ENCODE measurements at regions not wholly inside any gene's neighbourhood (a gene's known extent, or its start where the extent isn't known, plus 50 kb on each side); places are given as distances from the start of the nearest gene placed in this dataset.

GRCh38 chr1:87733386-87733785, 404.7 kb downstream of the LMO4 start:
- DNase-seq, result no peak

GRCh38 chr1:87735750-87736149, 407.1 kb downstream of the LMO4 start:
- DNase-seq, result no peak

DNA sequence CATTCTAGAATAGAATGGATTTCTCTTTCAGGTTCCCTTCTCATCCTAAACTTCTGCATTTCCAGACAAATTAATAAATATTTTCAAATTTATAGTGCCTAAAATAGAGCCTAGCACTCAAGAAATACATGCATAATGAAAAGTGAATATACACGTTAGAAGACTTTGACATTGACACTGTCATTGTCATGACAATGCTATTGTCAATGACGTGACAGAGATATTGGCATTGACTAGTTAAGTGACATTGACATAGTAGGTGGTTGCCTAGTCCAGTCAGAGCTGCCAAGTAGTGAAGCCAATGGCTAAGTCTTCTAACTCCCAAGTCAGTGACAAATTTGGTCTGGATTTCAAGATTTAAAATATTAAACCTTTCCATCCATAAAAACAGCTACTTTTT, 410.5 kb downstream of the LMO4 start:
- no peak for DNase-seq

- no peak for DNase-seq
These were observed 411.0 kb downstream of the LMO4 start for GRCh38 chr1:87739704-87740103.

- DNase-seq, result no peak
These were observed 414.6 kb downstream of the LMO4 start for GRCh38 chr1:87743256-87743655.

DNA sequence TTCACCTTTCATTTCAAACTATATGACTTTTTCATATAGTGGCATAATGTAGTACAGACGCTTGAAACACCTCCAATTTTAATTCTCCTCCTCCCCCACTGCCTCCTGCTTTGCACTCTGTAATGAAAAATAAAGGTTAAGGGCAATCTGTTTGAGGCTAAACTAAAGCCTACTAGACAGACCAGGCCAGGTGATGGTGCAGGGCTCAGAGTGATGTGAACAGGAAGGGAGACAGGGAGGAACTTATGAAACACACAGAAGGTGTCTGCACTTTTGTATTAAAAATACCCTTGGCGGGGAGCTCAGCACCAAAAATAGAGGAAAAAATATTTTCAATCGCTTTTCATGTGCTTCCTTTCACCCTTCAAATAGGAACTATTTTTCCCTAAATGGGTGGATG, 415.4 kb downstream of the LMO4 start:
- DNase-seq, result no peak

GRCh38 chr1:87744763-87745162, 416.1 kb downstream of the LMO4 start:
- no peak for DNase-seq

- DNase-seq, result no peak
These were observed 424.7 kb downstream of the LMO4 start for GRCh38 chr1:87753366-87753765.

DNA sequence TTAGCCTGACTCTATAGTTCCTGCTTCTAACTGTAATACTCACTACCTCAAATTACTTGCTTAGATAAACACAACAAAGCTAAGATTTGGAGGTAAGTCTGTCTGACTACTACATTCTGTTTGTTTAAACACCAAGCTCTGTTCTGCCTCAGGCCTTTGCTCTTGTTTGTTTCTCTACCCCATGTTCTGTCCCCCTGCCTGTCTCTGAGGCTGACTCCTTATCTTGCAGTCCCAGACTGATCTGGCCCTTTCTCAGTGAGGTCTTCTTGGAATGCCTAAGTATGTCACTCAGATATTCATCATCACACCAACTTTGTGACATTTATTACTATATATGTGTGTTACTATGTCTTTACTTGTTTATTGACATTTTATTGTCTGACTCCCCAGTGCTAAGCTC, 425.5 kb downstream of the LMO4 start:
- DNase-seq, result no peak

DNA sequence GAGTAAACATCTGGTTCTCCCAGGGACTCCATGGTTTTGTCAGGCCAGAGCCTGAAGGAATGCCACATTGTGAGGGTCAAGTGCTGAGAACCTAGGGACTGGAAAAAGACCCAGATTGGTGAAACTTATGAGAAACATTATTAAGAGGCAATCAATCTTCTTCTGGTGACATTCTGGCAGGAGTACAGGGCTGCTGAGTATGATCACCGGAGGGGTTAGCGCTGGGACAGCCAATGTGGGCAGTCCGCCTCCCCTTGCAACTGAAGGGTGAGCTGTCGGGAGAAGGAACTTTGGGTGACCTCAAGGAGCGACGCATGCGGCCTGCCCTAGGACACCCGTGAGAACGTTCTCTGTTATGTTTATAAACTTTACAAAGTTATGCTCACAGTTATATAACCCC, 429.0 kb downstream of the LMO4 start:
- no peak for DNase-seq

GRCh38 chr1:87759421-87760087, 430.9 kb downstream of the LMO4 start:
- DNase-seq, result no peak

DNA sequence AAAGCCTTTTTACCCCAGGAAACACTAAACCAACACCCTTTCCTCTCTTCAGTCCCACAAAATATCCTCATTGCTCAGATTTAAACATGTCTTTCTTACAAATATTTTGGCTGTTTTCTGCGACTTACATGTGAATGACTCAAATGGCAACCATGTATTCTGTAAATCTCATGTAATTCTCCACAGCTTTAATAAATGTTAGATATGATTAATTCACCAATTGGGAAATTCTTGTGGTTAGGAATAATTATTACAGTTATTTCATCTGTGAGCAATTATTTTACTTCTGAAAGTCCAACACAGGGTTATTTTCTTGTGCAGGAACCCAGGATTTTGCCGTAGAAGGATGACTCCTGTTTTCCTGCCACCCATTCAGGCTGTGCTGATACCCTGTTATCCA, 431.5 kb downstream of the LMO4 start:
- DNase-seq, result no peak

DNA sequence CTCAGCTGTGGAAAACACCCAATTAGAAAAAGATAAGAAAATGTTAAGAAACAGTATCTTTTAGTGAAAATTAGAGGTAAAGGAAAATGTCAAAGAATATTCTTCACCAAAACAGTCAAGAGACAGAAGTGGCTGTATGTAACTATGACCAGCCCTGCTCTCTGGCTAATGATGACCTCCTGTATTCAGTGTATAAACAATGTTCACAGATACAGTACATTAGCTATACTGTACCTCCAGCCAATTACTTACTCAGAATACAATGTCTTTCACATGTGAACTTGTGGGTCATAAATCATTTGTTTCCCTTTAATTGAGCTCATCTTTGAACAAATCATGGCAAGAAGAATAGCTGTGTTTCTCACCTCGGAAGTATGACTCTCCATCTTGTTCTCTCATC, 432.0 kb downstream of the LMO4 start:
- no peak for DNase-seq

DNA sequence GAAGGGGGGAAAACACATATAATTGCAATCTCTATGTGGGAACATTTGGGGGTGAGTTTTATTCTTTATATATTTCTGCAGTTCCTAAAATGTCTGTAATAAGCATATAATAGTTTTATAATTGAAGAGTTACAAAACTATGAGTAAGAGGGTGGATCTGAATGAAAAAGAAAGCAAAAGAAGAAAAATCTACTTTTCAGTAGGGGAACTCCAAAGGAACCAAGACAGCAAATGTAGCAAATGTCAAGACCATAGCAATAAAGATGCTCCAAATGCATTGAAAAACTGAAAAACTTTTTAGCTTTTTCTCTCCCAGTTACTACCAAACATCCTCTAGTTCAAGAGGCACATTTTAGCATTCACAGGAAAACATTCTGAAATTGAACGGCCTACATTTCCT, 434.8 kb downstream of the LMO4 start:
- DNase-seq, result no peak

DNA sequence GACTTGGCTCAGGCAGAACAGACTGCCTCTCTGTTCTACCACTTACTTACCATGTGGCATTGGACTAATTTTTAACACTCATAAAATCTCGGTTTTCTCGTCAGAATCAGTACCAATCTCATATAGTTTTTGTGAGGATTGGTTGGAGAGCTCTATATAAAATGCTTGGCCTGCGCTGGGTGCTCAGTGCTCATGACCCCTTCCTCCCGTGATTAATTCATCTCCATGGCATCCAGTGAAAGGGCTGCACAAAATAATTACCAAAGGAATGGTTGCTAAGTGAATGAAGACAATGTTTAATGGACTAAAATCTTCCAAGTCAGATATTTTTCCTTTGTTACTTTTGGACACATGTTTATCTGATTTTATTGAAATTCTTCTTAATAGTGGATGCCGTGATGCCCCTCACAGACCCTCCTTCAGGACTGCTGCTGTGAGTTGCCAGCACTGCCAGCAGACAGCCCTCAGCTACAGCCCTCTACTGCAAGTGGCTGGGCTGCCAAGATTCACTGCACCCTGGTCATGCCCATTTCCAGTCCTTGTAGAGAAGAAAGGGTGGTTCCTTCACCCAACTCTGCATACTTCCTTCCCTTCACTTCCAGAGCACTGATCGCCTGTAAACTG, 436.5 kb downstream of the LMO4 start:
- DNase-seq, result no peak

DNA sequence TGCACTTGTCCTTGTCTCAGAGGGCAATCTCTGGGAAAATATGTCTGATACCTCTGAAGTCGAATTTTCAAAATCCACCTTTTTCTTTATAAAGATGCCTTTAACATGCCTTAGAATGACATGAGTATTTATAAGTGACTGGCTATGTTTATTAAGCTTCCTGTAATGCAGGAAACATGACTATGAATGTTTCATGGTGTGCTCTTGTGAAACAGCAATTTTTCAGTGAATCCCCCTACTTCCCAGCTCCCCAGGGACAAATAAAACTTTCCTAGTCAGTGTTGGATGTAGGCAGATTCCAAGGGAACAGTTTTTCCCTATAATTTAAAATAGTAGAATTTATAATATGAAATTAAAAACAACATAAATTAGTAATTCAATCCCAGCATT, 437.0 kb downstream of the LMO4 start:
- DNase-seq, result no peak

DNA sequence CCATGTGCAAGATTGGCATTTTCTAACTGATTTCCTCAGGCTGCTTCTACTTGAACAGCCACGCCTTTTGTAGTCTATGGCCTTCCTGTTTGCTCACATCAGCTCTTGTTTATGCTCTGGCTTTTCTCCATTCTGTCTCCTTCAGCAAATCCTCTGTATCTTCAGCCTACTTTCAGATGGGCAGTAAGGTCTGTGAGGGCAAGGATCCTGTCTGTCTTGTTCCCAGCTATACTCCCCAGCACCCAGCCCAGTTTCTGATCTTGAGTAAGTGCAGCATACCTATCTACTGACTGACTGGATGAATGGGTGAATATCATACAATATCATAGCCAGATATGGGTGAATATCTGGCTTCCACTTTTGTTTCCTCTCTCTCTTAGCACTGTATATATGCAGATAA, 438.1 kb downstream of the LMO4 start:
- DNase-seq, result no peak

DNA sequence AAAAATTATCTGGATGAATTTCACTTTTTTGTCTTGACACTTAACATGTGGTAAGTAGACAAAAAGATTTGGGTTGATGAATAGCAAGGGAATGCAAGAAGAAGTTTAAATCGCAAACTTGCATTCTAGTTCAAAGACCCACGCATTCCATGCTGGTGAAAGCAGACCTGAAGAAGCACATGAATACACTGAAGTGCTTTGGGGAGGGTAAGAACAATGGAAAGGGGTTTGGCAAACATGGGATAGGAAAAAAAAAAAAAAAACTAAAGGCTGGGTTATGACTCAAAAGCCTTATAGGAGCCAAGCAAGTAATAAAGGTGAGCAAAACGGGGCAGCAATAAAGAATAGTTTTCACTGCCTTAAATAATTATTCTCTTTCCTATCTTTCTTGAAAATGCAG, 450.2 kb downstream of the LMO4 start:
- no peak for DNase-seq

GRCh38 chr1:87781554-87781953, 452.9 kb downstream of the LMO4 start:
- no peak for DNase-seq

GRCh38 chr1:87783315-87783714, 454.6 kb downstream of the LMO4 start:
- DNase-seq, result no peak

DNA sequence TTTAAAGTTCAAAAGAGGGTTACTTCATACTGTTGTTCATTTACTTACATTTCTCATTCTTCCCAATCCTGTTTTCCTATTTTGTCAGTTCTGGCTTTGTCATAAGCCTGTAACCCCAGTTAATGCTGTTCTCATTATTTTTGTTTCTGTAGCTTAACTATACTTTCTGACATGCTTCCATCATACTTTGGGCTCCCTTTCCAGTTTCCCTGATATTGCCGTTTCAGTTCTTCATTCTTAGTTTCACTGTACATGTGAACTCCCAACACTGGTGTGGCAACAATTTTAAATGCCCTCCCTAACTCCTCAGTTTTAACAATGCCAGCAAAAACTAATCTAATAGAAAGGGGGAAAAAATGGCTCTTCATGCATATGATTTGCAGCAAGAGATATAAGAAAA, 456.7 kb downstream of the LMO4 start:
- DNase-seq, result no peak

DNA sequence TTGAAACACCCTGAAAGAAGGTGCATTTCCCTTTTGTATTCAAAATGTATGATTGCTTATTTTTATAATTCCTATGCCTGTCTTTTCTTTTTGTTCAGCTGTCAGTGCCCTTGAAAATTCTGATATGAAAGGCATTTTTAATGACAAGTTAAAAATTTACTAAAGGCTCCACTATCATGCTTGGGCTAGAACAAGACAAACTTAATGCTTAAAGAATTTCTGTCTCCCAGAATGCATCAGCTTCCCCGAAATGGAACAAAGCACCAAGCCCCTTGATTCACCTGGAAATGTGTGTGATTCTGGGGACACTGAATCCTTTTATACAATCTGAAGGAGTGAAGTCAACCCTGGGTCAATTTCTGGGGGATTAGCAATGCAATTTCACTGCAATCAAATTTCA, 457.5 kb downstream of the LMO4 start:
- no peak for DNase-seq

DNA sequence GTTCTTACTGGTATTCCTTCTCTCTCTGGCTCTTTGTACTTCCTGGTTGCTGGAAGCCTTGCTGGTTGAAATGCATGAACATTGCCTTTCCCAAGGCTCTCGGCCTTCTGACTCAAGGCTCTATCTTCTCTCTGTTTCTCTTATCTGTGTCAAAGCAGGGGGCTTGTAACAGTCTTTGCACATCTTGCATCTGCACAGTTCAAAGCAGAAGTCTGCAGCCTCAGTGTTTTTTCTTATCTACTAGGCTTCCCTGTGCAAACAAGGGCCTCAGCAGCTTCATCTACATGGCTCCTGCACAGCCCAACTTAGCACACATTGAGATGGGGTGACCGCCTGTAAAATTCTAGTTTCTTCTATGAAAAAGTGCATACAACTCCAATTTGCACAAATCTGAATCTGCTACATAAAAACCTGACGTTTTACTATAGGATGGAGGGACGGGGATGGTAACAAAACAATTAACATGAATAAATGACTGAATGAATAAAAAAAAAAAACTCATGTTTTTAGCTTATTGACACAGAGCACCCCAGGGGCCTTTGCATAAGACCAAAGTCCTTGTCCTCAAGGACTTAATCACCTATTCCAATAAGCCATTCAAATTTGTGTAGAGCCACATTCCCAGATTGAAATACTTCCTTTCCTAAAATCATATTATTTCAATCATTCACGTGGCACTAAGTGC, 458.3 kb downstream of the LMO4 start:
- DNase-seq, result no peak

- DNase-seq, result no peak
These were observed 458.9 kb downstream of the LMO4 start for GRCh38 chr1:87787551-87787950.

DNA sequence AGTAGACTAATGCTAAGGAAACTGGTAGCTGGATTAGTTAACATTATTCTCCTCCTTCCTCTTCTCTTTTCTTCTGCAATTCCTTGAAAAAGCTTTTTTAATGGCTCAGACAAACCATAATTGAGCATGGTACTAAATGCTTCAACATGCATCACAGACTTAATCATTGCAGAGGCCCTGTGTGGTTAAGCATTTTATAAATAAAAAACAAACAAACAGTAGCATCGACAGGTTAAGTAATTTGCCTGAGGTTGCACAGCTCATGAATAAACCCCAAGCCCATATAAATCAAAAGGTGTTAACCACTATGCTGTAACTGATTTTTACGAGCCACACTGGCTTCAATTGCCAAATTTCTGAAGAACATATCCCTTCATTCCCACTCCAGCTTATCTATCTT, 462.1 kb downstream of the LMO4 start:
- DNase-seq, result no peak

Data from COR-L47 (cell line).